Heart right ventricle (tissue), 16 donors: ENCODE measurements at regions not wholly inside any gene's neighbourhood (a gene's known extent, or its start where the extent isn't known, plus 50 kb on each side); places are given as distances from the start of the nearest gene placed in this dataset.
A peak's percentile ranks its signal among the peaks of the same experiment; 100 is the strongest.
"Not testable (repeated sequence)": the region's sequence is repeated elsewhere in the genome, so short reads cannot be mapped to it uniquely, and the experiment has no call there.

ENCODE experiments used
- ATAC-seq, 8 donors: fragments of 200-7000 bp; cut with Tn5 transposase; one replicate each; pipeline ENCODE4 v1.9.1; 2020; ENCODE audit warnings: mild to moderate bottlenecking in 8 of 8, moderate library complexity in 8 of 8, moderate number of reproducible peaks in 1 of 8
- DNase-seq, 2 donors: peaks; one replicate each; pipeline ENCODE4 v3.0.0-alpha.2; 2020
- H3K27ac ChIP-seq, 10 donors: fragments of 200-600 bp; sonication (generic) in 2 of 10; one replicate each; pipeline versions ENCODE4 v1.5.0 to v1.8.0; 2020 to 2022; ENCODE audit warnings: mild to moderate bottlenecking in 3 of 10
- H3K27me3 ChIP-seq, 7 donors: fragments of 200-600 bp; one replicate each; pipeline ENCODE4 v1.8.0; 2021 to 2022; ENCODE audit warnings: mild to moderate bottlenecking in 2 of 7
- H3K36me3 ChIP-seq, 9 donors: fragments of 200-600 bp; sonication (generic) in 1 of 9; one replicate each; pipeline versions ENCODE4 v1.5.0 to v1.8.0; 2020 to 2022; ENCODE audit warnings: mild to moderate bottlenecking in 2 of 9
- H3K4me1 ChIP-seq, 9 donors: fragments of 200-600 bp; sonication (generic) in 1 of 9; one replicate each; pipeline versions ENCODE4 v1.5.0 to v1.8.0; 2020 to 2022; ENCODE audit warnings: mild to moderate bottlenecking in 4 of 9
- H3K4me3 ChIP-seq, 10 donors: fragments of 200-600 bp; sonication (generic) in 2 of 10; one replicate each; pipeline versions ENCODE4 v1.5.0 to v1.8.0; 2020 to 2022; ENCODE audit warnings: mild to moderate bottlenecking in 7 of 10, moderate library complexity in 2 of 10
- H3K9me3 ChIP-seq, 11 donors: fragments of 200-600 bp in 10 of 11; sonication (generic) in 2 of 11; one replicate each; pipeline versions ENCODE4 v1.5.0 to v1.8.0; 2013 to 2022; ENCODE audit warnings: mild to moderate bottlenecking in 2 of 11, control low read depth in 1 of 11, moderate library complexity in 1 of 11
- CTCF ChIP-seq, 9 donors: fragments of 200-600 bp; sonication (generic) in 2 of 9; IDR thresholded peaks; one replicate each; pipeline versions ENCODE4 v1.5.0 to v1.8.0; 2021 to 2022; ENCODE audit warnings: antibody characterized with exemption in 9 of 9, mild to moderate bottlenecking in 5 of 9, moderate library complexity in 1 of 9
- WGBS, 2 donors: extraction: QIAGEN DNeasy Blood & Tissue Kit; methylation state at CpG; one replicate each; pipeline ENCODE4 v1.1.7; 2013; ENCODE audit warnings: inconsistent platforms in 1 of 2; 5-methylcytosine and 5-hydroxymethylcytosine counted together
- intact Hi-C, 10 donors: fragments of 100-400 bp; cut with DNase I; formaldehyde crosslinking; loops; one replicate each; pipeline versions ENCODE4 v1.11.1 to v1.14.2; 2022
- donor health status: Arrhythmogenic right ventricular cardiomyopathy.
- donor health status: ischemic (EF 13 %, LVEDD 7.1; RV severe dilation, severe dysfunction).
- donor health status: healthy with polysubstance abuse.
- donor health status: DM: no; HTN: yes; CAD: no.
- donor health status: DM: no; HTN: no; CAD: no.
- donor health status: ischemic (EF 25% LVEDD 6.9; RV normal size, moderate dysfunction).
- donor health status: ischemic (EF 25% LVEDD 5.7; RV mildly dilated, moderate dysfunction).
- donor health status: healthy.
- donor health status: DM: yes; HTN: yes; CAD: no.
- donor health status: Ischemic cardiomyopathy.
- donor health status: ischemic (EF 35%, LVEDD 5.7; RV mildly dilated, moderate dysfunction).
- donor health status: nonischemic (EF 11% LVEDD 7.7; RV severe dilation, severe dysfunction).
- donor health status: DM: yes; HTN: yes; CAD: no.
- donor health status: PGD.
- donor health status: ischemic (EF 29% LVEDD 5.4; RV normal size, mild dysfunction).
- donor health status: nonischemic (EF 23%, LVEDD 6.1; RV moderate dilation, normal function).

- WGBS, 2 donors = 7 to 8% methylated on average over 1 of the region's 2 CpGs
- H3K4me3 ChIP-seq, H3K27me3 ChIP-seq, intact Hi-C loops, H3K27ac ChIP-seq, H3K4me1 ChIP-seq, H3K36me3 ChIP-seq, ATAC-seq, H3K9me3 ChIP-seq: not testable (repeated sequence)
- DNase-seq = peak in 1 of 2 donors; percentile 12
- TF ChIP-seq CTCF (IDR thresholded peaks at IDR 0.05) = peak in 7 of 9 donors; percentile 48 to 66 (median 53)
Observed at GRCh38 chr10:47646686-47647273, 116.6 kb downstream of the SYT15B start.

GRCh38 chr10:47626975-47627374 is 103.5 kb upstream of the AGAP9 start:
- DNase-seq, H3K27ac ChIP-seq, ATAC-seq, H3K27me3 ChIP-seq, H3K4me1 ChIP-seq, H3K9me3 ChIP-seq, H3K36me3 ChIP-seq, intact Hi-C loops, H3K4me3 ChIP-seq: not testable (repeated sequence)
- no CpG with 5 or more reads among the region's 1 CpG for WGBS, 2 donors

- H3K9me3 ChIP-seq, H3K4me3 ChIP-seq, DNase-seq, intact Hi-C loops, H3K27me3 ChIP-seq, H3K36me3 ChIP-seq, H3K27ac ChIP-seq, ATAC-seq, H3K4me1 ChIP-seq: not testable (repeated sequence)
- WGBS, 2 donors = 63 to 87% methylated on average over 2 of the region's 2 CpGs
Observed at GRCh38 chr10:47622719-47623118, 99.3 kb upstream of the AGAP9 start.

GRCh38 chr10:47619300-47620012 is 96.0 kb upstream of the AGAP9 start:
- H3K4me1 ChIP-seq, H3K4me3 ChIP-seq, H3K27ac ChIP-seq, ATAC-seq, H3K9me3 ChIP-seq, intact Hi-C loops, H3K36me3 ChIP-seq, H3K27me3 ChIP-seq: not testable (repeated sequence)
- DNase-seq = peak in 1 of 2 donors; percentile 5
- peak in 3 of 9 donors; percentile 13 to 40 (median 16) for TF ChIP-seq CTCF (IDR thresholded peaks at IDR 0.05)
- WGBS, 2 donors = 75 to 88% methylated on average over 2 of the region's 3 CpGs

- DNase-seq = not testable (repeated sequence)
Observed at GRCh38 chr10:47609311-47609710, 85.9 kb upstream of the AGAP9 start.

GRCh38 chr10:47605791-47606773 is 82.6 kb upstream of the AGAP9 start:
- ATAC-seq, H3K27ac ChIP-seq, intact Hi-C loops, H3K4me1 ChIP-seq, DNase-seq, H3K9me3 ChIP-seq, H3K27me3 ChIP-seq, H3K4me3 ChIP-seq, H3K36me3 ChIP-seq: not testable (repeated sequence)
- WGBS, 2 donors = no CpG with 5 or more reads among the region's 1 CpG

More at GRCh38 chr10:47609311-47609710, 85.9 kb upstream of the AGAP9 start:
- intact Hi-C loops, H3K4me3 ChIP-seq, H3K9me3 ChIP-seq, H3K36me3 ChIP-seq, H3K27me3 ChIP-seq, H3K27ac ChIP-seq, ATAC-seq, H3K4me1 ChIP-seq: not testable (repeated sequence)
- WGBS, 2 donors = no CpG with 5 or more reads among the region's 3 CpGs

GRCh38 chr10:47600604-47601003 is 77.2 kb upstream of the AGAP9 start:
- ATAC-seq, H3K4me1 ChIP-seq, DNase-seq, H3K27ac ChIP-seq, H3K36me3 ChIP-seq, H3K27me3 ChIP-seq, intact Hi-C loops, H3K4me3 ChIP-seq, H3K9me3 ChIP-seq: not testable (repeated sequence)
- WGBS, 2 donors = 73 to 78% methylated on average over 2 of the region's 2 CpGs

- DNase-seq, ATAC-seq, H3K9me3 ChIP-seq, intact Hi-C loops, H3K4me3 ChIP-seq, H3K27ac ChIP-seq, H3K36me3 ChIP-seq, H3K27me3 ChIP-seq, H3K4me1 ChIP-seq: not testable (repeated sequence)
- WGBS, 2 donors = 48 to 70% methylated on average over 10 to 14 of the region's 15 CpGs
Observed at GRCh38 chr10:47600127-47600526, 76.7 kb upstream of the AGAP9 start.

GRCh38 chr10:47599657-47600056 is 76.2 kb upstream of the AGAP9 start:
- H3K4me1 ChIP-seq, H3K9me3 ChIP-seq, intact Hi-C loops, H3K27ac ChIP-seq, ATAC-seq, H3K4me3 ChIP-seq, DNase-seq, H3K27me3 ChIP-seq, H3K36me3 ChIP-seq: not testable (repeated sequence)
- WGBS, 2 donors = 67 to 81% methylated on average over 16 of the region's 16 CpGs
